AG09319 (cell line): ENCODE measurements at regions not wholly inside any gene's neighbourhood (a gene's known extent, or its start where the extent isn't known, plus 50 kb on each side); places are given as distances from the start of the nearest gene placed in this dataset.

Experiments
- DNase-seq: peaks from one replicate; pipeline ENCODE4 v3.0.0-alpha.2; 2010; ENCODE audit warnings: low read depth; ENCODE audit errors: extremely low read depth
- TF ChIP-seq, protein P1 (sequence below): IDR thresholded peaks from 2 replicates; pipeline ENCODE4 v1.5.1; 2011; ENCODE audit warnings: low read depth, mild to moderate bottlenecking, inconsistent platforms, low read length, moderate library complexity

DNA sequence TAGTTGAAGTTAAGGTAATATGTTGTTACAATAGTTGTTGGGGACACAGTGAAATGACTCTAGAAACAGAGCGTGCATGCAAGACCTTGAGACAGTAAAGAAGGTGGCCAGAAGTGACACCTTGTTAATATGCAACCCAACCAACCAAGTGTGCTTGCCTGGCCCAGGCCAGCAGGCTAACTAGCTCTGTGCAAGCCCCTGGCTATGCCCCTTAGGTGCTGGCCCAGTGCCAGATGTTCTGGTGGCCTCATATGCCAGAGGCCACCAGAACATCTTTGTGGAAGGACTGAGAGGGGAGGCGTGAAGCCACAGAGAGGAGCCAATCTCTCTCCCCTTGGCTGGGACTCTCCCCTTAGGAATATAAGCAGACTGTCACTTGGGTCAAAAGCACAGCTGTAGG, 111.2 kb upstream of the JUN start:
- TF ChIP-seq, protein P1, sequence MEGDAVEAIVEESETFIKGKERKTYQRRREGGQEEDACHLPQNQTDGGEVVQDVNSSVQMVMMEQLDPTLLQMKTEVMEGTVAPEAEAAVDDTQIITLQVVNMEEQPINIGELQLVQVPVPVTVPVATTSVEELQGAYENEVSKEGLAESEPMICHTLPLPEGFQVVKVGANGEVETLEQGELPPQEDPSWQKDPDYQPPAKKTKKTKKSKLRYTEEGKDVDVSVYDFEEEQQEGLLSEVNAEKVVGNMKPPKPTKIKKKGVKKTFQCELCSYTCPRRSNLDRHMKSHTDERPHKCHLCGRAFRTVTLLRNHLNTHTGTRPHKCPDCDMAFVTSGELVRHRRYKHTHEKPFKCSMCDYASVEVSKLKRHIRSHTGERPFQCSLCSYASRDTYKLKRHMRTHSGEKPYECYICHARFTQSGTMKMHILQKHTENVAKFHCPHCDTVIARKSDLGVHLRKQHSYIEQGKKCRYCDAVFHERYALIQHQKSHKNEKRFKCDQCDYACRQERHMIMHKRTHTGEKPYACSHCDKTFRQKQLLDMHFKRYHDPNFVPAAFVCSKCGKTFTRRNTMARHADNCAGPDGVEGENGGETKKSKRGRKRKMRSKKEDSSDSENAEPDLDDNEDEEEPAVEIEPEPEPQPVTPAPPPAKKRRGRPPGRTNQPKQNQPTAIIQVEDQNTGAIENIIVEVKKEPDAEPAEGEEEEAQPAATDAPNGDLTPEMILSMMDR: no peak
- DNase-seq: no peak

DNA sequence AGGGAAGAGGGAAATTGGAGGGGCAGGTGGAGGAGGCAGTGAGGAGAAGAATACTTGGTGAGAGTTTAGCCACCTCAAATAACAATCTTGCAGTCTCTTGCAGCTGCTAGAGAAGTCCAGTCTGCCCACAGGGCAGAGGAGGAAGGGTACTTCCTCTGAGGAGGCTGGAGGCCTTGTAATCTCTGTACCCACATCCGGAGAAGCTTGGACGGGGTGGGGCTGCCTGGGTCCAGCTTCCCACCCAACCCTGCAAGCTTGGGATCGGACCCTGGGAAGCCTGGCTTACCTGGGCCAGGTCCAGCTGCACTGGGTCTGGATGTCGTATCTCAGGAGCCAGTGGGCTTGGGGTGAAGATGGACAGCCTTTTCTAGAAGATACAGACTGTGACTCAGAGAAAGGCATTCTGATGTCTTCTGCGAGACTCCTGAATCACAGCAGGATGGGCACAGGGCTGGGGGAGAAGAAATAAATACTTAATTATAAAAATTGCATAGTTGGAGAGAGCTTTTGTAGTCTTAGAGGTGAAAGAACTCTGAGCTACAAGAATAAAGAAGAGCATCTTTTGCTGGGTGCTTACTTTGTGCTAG, 111.8 kb upstream of the JUN start:
- TF ChIP-seq, protein P1: no peak
- DNase-seq: no peak

GRCh38 chr1:58896246-58897183, 112.7 kb upstream of the JUN start:
- TF ChIP-seq, protein P1: no peak; the same call in 1 of the 2 replicates
- no peak for DNase-seq

GRCh38 chr1:58898739-58899586, 115.1 kb upstream of the JUN start:
- DNase-seq: no peak
- TF ChIP-seq, protein P1: no peak

DNA sequence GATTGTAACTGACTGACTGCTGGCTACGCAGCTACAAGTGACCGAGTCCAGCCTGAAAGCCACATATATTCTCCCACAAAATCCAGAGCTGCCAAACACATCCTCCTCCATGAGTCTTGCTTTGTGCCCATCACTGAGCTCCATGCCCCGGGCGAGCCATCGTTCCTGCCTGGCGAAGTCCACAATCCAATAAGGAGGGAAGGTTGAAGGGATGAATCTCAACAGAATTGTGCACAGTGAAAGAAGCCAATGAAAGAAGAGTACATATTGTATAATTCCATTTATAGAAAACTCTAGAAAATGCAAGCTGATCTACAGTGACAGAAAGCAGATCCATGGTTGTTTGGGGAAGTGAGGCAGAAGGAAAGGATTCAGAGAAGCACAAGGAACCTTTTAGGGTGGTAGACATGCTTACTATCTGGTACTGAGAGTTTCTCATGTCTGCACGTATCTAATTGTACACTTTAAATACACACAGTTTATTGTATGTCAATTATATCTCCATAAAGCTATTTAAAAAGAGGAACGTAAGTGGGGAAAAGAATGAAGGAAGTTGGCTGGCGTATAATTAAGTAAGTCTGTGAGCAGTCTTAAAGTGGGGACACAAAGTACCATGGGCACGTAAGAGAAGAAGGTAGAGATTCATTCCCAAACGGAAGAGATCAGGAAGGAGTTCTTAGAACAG, 115.9 kb upstream of the JUN start:
- no peak for DNase-seq
- TF ChIP-seq, protein P1: no peak

- TF ChIP-seq, protein P1: no peak
These were observed 116.5 kb upstream of the JUN start for GRCh38 chr1:58900396-58900795.

More at GRCh38 chr1:58900396-58900795, 116.5 kb upstream of the JUN start:
- DNase-seq: no peak
